Neural progenitor cell (in vitro differentiated cells): ENCODE measurements at regions not wholly inside any gene's neighbourhood (a gene's known extent, or its start where the extent isn't known, plus 50 kb on each side); places are given as distances from the start of the nearest gene placed in this dataset.

Source experiments
- EZH2 ChIP-seq: fragments of 200-600 bp; sonication (generic); IDR thresholded peaks from 2 replicates; pipeline ENCODE4 v1.6.1; 2017; ENCODE audit warnings: antibody characterized with exemption, mild to moderate bottlenecking, moderate library complexity
- EZH2phosphoT487 ChIP-seq: fragments of 200-600 bp; sonication (generic); IDR thresholded peaks from 2 replicates; pipeline ENCODE4 v1.6.1; 2017; ENCODE audit warnings: antibody characterized with exemption
- TF ChIP-seq, protein P1 (sequence below): fragments of 200-600 bp; sonication (generic); IDR thresholded peaks from 2 replicates; pipeline ENCODE4 v1.5.1; 2017; ENCODE audit warnings: antibody characterized with exemption, mild to moderate bottlenecking

DNA sequence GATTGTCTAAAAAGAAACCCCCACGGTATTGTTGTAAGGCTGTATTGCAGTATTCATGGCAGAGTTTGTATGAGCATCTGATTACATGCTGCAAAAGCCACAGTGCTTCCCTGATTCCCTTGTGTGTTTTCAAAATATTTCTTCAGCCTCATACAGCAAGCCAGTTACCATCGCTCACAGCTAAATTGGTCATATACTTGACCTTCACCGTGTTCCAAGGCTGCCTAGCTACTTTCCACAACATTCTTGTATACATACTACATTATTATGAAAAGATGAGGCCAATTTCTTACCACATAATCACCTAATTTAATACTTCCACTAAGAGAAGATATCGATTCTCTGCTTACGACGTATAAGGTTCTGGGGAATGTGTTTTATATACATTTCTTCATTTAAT is 576.3 kb upstream of the CNTNAP5 start:
- TF ChIP-seq, protein P1, sequence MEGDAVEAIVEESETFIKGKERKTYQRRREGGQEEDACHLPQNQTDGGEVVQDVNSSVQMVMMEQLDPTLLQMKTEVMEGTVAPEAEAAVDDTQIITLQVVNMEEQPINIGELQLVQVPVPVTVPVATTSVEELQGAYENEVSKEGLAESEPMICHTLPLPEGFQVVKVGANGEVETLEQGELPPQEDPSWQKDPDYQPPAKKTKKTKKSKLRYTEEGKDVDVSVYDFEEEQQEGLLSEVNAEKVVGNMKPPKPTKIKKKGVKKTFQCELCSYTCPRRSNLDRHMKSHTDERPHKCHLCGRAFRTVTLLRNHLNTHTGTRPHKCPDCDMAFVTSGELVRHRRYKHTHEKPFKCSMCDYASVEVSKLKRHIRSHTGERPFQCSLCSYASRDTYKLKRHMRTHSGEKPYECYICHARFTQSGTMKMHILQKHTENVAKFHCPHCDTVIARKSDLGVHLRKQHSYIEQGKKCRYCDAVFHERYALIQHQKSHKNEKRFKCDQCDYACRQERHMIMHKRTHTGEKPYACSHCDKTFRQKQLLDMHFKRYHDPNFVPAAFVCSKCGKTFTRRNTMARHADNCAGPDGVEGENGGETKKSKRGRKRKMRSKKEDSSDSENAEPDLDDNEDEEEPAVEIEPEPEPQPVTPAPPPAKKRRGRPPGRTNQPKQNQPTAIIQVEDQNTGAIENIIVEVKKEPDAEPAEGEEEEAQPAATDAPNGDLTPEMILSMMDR = no peak
- no peak for TF ChIP-seq EZH2
- no peak for TF ChIP-seq EZH2phosphoT487
